ENCODE measurements at regions not wholly inside any gene's neighbourhood (a gene's known extent, or its start where the extent isn't known, plus 50 kb on each side); places are given as distances from the start of the nearest gene placed in this dataset.

- intact Hi-C loops (cut with micrococcal nuclease) = no loop called here
- ChIA-PET POLR2A (no interaction called here), CTCF (no interaction called here)
- no peaks in the 10 kb centered on the region for H3K36me3 Mint-ChIP-seq (ENCODE audit: insufficient read depth, unreplicated experiment)
- H3K4me3 Mint-ChIP-seq (ENCODE audit: unreplicated experiment) = no peak overlapping the region
- no peaks in the 10 kb centered on the region for H3K9me3 Mint-ChIP-seq (ENCODE audit: unreplicated experiment)
- TF ChIP-seq CTCF (IDR thresholded peaks at IDR 0.05; ENCODE audit: unreplicated experiment) = no peak
- H3K27ac Mint-ChIP-seq (ENCODE audit: low read depth, unreplicated experiment) = no peak overlapping the region
- H3K27me3 Mint-ChIP-seq (ENCODE audit: insufficient read depth, unreplicated experiment) = no peaks in the 10 kb centered on the region
- no peaks in the 10 kb centered on the region for H3K4me1 Mint-ChIP-seq (ENCODE audit: insufficient read depth, unreplicated experiment)
- BruUV-seq (replicated peaks) = no TSS peak
- DNase-seq (ENCODE audit: unreplicated experiment) = peak; percentile 23
Observed at GRCh38 chr10:78194539-78195402, 161.1 kb downstream of the RPS24 start.

GRCh38 chr10:78196396-78196795 is 162.7 kb downstream of the RPS24 start:
- intact Hi-C loops (cut with micrococcal nuclease) = no loop called here
- H3K36me3 Mint-ChIP-seq (ENCODE audit: insufficient read depth, unreplicated experiment) = no peaks in the 10 kb centered on the region
- H3K4me1 Mint-ChIP-seq (ENCODE audit: insufficient read depth, unreplicated experiment) = no peaks in the 10 kb centered on the region
- peaks cover 4% of the 10 kb centered on the region for H3K27me3 Mint-ChIP-seq (ENCODE audit: insufficient read depth, unreplicated experiment)
- H3K27ac Mint-ChIP-seq (ENCODE audit: low read depth, unreplicated experiment) = no peak overlapping the region
- no TSS peak for BruUV-seq (replicated peaks)
- ChIA-PET CTCF (no interaction called here), POLR2A (no interaction called here)
- H3K4me3 Mint-ChIP-seq (ENCODE audit: unreplicated experiment) = no peak overlapping the region
- DNase-seq (ENCODE audit: unreplicated experiment) = no peak
- no peak for TF ChIP-seq CTCF (IDR thresholded peaks at IDR 0.05; ENCODE audit: unreplicated experiment)
- H3K9me3 Mint-ChIP-seq (ENCODE audit: unreplicated experiment) = no peaks in the 10 kb centered on the region

GRCh38 chr10:78196964-78197363 is 163.3 kb downstream of the RPS24 start:
- no peak overlapping the region for H3K27ac Mint-ChIP-seq (ENCODE audit: low read depth, unreplicated experiment)
- no peaks in the 10 kb centered on the region for H3K9me3 Mint-ChIP-seq (ENCODE audit: unreplicated experiment)
- peak; percentile 62 for DNase-seq (ENCODE audit: unreplicated experiment)
- H3K36me3 Mint-ChIP-seq (ENCODE audit: insufficient read depth, unreplicated experiment) = no peaks in the 10 kb centered on the region
- H3K27me3 Mint-ChIP-seq (ENCODE audit: insufficient read depth, unreplicated experiment) = peaks cover 10% of the 10 kb centered on the region
- TF ChIP-seq CTCF (IDR thresholded peaks at IDR 0.05; ENCODE audit: unreplicated experiment) = no peak
- ChIA-PET CTCF (no interaction called here), POLR2A (no interaction called here)
- BruUV-seq (replicated peaks) = no TSS peak
- H3K4me3 Mint-ChIP-seq (ENCODE audit: unreplicated experiment) = no peak overlapping the region
- H3K4me1 Mint-ChIP-seq (ENCODE audit: insufficient read depth, unreplicated experiment) = no peaks in the 10 kb centered on the region
- intact Hi-C loops (cut with micrococcal nuclease) = no loop called here

- Mint-ChIP-seq H3K36me3 (ENCODE audit: insufficient read depth, unreplicated experiment) (no peaks in the 10 kb centered on the region), H3K4me3 (ENCODE audit: unreplicated experiment) (no peak overlapping the region), H3K9me3 (ENCODE audit: unreplicated experiment) (no peaks in the 10 kb centered on the region), H3K4me1 (ENCODE audit: insufficient read depth, unreplicated experiment) (no peaks in the 10 kb centered on the region), H3K27me3 (ENCODE audit: insufficient read depth, unreplicated experiment) (peaks cover 17% of the 10 kb centered on the region), H3K27ac (ENCODE audit: low read depth, unreplicated experiment) (no peak overlapping the region)
- no TSS peak for BruUV-seq (replicated peaks)
- intact Hi-C loops (cut with micrococcal nuclease) = no loop called here
- TF ChIP-seq CTCF (IDR thresholded peaks at IDR 0.05; ENCODE audit: unreplicated experiment) = no peak
- ChIA-PET CTCF (interaction anchor here (0.7 kb wide), 1 partner anchor 26 kb away, joined by 3 read pairs; no protein-coding TSS in a partner anchor), POLR2A (no interaction called here)
- no peak for DNase-seq (ENCODE audit: unreplicated experiment)
Observed at GRCh38 chr10:78197628-78198272, 164.1 kb downstream of the RPS24 start.

Measured in MCF 10A (cell line).